IMR-90 (cell line): ENCODE measurements at regions not wholly inside any gene's neighbourhood (a gene's known extent, or its start where the extent isn't known, plus 50 kb on each side); places are given as distances from the start of the nearest gene placed in this dataset.

ENCODE experiments used
- BHLHE40 ChIP-seq: fragments of 150-350 bp; IDR thresholded peaks from 2 replicates; pipeline ENCODE4 v1.6.1; 2016; ENCODE audit warnings: mild to moderate bottlenecking, low read depth, low read length
- CEBPB ChIP-seq: IDR thresholded peaks from 2 replicates; pipeline ENCODE4 v1.6.1; 2012; ENCODE audit warnings: low read depth, low read length, improper control_type of control experiment
- CHD1 ChIP-seq: IDR thresholded peaks from 2 replicates; pipeline ENCODE4 v1.6.1; 2012; ENCODE audit warnings: low read depth, low read length, improper control_type of control experiment
- CTCF ChIP-seq: conservative IDR thresholded peaks from 2 replicates; pipeline ENCODE4 v1.5.1; 2012; ENCODE audit warnings: mild to moderate bottlenecking, low read depth, low read length, improper control_type of control experiment
- ELK1 ChIP-seq: fragments of 150-350 bp; IDR thresholded peaks from 2 replicates; pipeline ENCODE4 v1.6.1; 2016; ENCODE audit warnings: low read depth, mild to moderate bottlenecking, low read length, moderate library complexity, borderline replicate concordance
- FOS ChIP-seq: fragments of 150-350 bp; IDR thresholded peaks from 2 replicates; pipeline ENCODE4 v1.6.1; 2016; ENCODE audit warnings: low read depth, low read length
- MAFK ChIP-seq: IDR thresholded peaks from 2 replicates; pipeline ENCODE4 v1.6.1; 2012; ENCODE audit warnings: low read depth, low read length, improper control_type of control experiment
- MXI1 ChIP-seq: IDR thresholded peaks from 2 replicates; pipeline ENCODE4 v1.6.1; 2012; ENCODE audit warnings: low read depth, mild to moderate bottlenecking, low read length, moderate library complexity, borderline replicate concordance
- POLR2A ChIP-seq: IDR thresholded peaks from 2 replicates; pipeline ENCODE4 v1.6.1; 2012; ENCODE audit warnings: mild to moderate bottlenecking, low read depth, low read length
- RAD21 ChIP-seq: IDR thresholded peaks from 2 replicates; pipeline ENCODE4 v1.6.1; 2012; ENCODE audit warnings: low read length, improper control_type of control experiment
- RCOR1 ChIP-seq: IDR thresholded peaks from 2 replicates; pipeline ENCODE4 v1.6.1; 2012; ENCODE audit warnings: mild to moderate bottlenecking, low read length, improper control_type of control experiment; ENCODE audit not compliant: insufficient replicate concordance
- RFX5 ChIP-seq: IDR thresholded peaks from 2 replicates; pipeline ENCODE4 v1.8.0; 2012; ENCODE audit warnings: low read depth, mild to moderate bottlenecking, low read length, moderate library complexity
- SMC3 ChIP-seq: fragments of 150-350 bp; IDR thresholded peaks from 2 replicates; pipeline ENCODE4 v1.6.1; 2016; ENCODE audit warnings: low read depth, mild to moderate bottlenecking, antibody characterized with exemption, low read length, moderate library complexity
- USF2 ChIP-seq: fragments of 150-350 bp; IDR thresholded peaks from 2 replicates; pipeline ENCODE4 v1.6.1; 2017; ENCODE audit warnings: mild to moderate bottlenecking, antibody characterized with exemption, low read length, low read depth

- TF ChIP-seq CTCF (no peak), RAD21 (no peak), POLR2A (no peak), CHD1 (no peak), USF2 (no peak), CEBPB (no peak), RCOR1 (no peak), BHLHE40 (no peak), ELK1 (no peak), RFX5 (no peak), MXI1 (no peak), SMC3 (no peak), MAFK (no peak), FOS (no peak)
Observed at GRCh38 chr12:25416516-25416915, 136.6 kb downstream of the LMNTD1 start.
